GM19025 (cell line): ENCODE measurements at regions not wholly inside any gene's neighbourhood (a gene's known extent, or its start where the extent isn't known, plus 50 kb on each side); places are given as distances from the start of the nearest gene placed in this dataset.

Source experiments
- ATAC-seq: cut with Tn5 transposase; IDR thresholded peaks from one replicate; pipeline ENCODE4 v1.9.1; 2021; ENCODE audit warnings: mild to moderate bottlenecking, low read depth, moderate library complexity; ENCODE audit not compliant: unreplicated experiment

DNA sequence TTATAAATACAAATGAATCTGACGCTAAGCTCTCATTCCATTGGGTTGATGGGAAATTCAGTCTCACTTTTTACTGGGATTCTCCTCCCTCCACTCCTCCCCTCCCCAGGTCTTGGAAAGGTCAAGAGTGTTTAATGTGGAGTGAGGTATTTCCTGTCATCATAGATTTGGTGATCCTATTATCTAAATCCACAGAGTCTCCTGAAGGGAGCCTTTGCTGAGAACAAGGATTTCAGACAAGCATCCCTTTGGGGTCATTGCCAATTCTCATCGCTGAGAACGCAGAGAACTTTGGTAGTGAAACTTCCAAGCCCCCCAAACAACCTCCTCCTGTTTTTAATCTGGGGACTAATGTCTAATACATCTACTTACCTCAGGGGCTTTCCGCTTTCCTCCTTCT, 297.9 kb downstream of the OTOL1 start:
- ATAC-seq: no peak

DNA sequence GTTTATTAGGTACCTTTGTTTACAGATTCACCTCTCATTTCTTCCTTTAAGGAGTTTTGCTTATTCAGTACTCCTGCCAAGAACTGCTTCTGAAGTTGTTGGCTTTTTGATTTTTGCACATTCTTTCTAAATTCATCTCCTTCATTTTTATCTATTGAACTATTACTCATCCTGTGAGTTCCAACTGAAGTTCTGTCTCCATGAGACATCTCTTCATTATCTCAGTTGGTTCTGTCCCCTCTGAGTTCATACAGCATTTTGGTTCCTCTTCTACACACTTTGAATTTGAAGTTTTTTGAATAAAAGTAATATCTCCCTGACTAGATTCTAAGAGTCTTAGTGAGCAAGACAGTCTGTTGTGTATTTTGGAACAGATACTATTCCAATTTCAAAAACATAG, 299.7 kb downstream of the OTOL1 start:
- ATAC-seq: no peak

DNA sequence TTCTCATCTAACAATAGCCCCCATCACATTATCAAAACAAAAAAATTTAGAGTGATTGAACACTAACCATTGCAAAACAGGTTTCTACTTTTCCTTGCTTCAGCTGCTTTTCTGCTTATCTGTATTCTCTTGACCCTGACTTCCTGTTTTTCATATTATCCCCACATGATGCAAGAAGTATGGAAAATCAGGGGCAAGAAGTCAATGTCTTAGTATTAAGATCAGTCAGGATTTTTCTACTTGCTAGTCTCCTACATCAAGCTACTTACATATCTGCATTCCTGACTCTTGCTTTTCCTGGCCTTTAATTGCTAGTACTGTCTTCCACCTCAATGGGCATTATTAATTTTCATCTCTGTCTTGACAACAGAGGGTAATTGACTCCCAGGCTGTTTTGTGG, 300.2 kb downstream of the OTOL1 start:
- no peak for ATAC-seq

DNA sequence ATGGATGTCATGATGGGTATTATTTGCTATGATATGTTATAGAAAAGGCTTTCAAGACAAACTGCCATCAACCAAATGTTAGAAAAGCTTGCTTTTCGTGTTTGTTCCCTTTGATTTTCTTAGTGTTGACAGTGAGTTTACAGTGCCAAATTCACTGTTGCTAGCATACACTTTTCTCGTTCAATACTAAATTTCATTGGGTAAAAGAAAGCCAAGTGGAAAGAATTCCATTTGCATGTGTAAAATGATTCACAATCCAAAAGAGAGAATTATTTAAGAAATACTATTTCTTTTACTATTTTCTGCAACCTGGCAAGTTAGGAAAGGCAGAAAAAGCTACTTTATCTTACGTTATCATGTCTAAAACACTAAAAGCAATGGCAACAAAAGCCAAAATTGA, 301.4 kb downstream of the OTOL1 start:
- no peak for ATAC-seq

DNA sequence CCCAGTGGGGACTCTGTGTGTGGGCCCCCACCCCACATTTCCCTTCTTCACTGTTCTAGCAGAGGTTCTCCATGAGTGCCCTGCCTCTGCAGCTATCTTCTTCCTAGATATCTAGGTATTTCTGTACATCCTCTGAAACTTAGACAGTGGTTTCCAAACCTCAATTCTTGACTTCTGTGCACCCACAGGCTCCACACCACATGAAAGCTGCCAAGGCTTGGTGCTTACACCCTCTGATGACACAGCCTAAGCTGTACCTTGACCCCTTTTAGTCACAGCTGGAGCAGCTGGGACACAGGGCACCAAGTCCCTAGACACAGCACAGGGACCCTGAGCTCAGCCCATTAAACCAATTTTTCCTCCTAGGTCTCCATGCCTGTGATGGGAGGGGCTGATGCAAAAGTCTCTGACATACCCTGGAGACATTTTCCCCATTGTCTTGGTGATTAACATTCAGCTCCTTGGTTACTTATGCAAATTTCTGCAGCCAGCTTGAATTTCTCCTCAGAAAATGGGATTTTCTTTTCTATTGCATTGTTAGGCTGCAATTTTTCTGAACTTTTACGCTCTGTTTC, 304.5 kb downstream of the OTOL1 start:
- no peak for ATAC-seq

DNA sequence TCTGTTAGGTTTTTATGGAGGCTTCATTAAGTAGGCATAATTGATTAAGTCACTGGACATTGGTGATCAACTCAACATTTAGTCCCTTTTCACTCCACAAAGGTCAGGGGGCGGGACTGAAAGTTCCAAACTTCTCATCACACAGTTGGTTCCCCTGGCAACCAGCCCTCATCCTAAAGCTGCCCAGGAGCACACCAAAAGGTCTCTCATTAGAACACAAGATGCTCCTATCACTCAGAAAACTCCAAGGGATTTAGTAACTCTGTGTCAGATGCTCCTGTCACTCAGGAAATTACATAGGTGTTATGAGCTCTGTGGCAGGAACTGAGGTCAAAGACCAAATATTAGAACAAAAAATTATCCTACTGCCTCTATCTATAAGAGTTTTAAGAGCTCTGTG, 321.5 kb downstream of the OTOL1 start:
- no peak for ATAC-seq

DNA sequence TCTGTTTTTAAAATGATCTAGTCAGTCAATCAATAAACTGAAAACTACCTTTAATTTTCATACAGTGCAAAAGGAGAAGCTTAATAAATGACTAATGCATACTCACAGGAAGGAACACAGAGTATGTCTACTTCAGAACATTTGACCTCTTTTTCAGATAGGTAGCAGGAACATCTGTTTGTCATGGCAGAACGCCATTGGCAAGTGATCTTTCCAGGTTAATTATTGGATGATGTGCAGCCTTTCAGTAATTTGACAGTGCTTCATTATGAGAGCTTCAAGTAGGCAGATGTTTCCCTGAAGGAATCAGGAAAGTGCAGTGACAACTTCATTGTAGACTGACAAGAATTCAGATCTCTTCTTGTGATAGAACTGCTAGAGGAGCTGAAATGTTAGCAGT, 325.0 kb downstream of the OTOL1 start:
- no peak for ATAC-seq

DNA sequence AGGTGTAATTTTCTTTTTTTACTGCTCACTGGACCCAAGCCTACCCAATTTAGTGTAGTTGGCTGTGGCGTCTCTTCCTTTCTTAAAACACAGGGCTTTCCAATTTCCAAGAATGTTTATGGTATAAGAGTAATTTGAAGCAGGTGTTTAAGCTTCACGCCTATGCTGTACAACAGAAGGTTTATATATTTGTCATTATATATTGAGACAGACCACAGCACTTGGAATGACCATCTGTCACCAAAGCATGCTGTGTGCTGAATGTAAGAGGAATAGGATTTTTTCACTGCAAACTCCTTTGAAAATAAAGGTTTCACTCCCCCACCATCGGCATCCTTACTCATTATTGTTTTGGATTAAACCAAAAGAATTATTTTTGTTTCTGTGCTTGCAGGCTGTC, 325.7 kb downstream of the OTOL1 start:
- no peak for ATAC-seq

DNA sequence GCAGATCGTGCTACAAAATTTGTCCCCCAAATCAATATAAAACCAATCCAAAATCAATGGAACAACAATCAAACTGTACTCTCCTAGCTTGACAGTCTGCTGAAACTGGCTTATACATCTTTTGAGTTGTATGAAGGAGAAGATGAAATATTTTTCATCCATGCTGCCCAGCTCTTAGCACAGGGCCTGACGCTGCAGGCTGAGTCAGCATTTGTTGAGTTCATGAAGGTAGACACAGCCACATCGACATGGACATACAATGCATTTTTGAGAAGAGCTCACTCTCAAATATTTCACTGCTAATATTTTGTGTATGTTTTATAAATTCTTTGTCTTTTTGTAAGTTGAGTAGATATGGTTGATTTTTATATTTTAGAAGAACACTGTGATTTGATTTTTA, 327.3 kb downstream of the OTOL1 start:
- no peak for ATAC-seq

DNA sequence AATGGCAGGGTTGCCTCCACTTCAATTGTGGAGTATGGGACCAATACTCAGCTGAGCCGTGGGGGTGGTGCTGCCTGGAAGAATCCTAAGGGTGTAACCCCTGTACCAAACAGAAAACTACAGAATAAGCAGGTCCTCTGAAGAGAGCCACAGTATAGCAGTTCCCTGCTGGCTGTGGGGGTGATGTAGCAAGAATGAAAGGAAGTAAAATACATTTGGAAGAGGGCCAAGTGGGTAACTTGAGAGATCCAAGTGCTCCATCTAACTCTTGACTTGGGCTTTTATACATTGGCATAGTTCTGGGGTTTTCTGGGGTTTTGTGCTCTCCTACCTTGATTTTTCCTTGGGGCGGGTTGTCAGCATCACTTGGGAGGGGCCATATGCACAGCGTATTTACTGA, 341.4 kb downstream of the OTOL1 start:
- ATAC-seq: no peak

DNA sequence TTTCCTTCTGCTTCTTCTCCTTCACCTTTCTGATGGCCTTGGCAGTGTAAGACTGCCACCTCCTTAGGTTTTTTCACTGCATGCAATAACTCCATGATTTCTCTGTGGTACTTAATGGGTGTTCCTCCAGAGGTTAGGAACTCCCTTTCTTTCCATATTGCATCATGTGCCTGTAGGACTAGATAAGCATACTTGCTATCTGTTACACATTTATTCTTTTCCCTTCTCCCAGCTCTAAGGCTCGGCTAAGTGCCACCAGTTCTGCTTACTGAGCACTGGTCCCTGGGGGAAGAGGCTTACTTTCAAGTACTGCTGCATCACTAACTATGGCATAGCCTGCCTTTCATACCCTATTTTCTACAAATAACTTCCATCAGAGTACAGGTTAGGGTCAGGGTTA, 351.8 kb downstream of the OTOL1 start:
- ATAC-seq: no peak

DNA sequence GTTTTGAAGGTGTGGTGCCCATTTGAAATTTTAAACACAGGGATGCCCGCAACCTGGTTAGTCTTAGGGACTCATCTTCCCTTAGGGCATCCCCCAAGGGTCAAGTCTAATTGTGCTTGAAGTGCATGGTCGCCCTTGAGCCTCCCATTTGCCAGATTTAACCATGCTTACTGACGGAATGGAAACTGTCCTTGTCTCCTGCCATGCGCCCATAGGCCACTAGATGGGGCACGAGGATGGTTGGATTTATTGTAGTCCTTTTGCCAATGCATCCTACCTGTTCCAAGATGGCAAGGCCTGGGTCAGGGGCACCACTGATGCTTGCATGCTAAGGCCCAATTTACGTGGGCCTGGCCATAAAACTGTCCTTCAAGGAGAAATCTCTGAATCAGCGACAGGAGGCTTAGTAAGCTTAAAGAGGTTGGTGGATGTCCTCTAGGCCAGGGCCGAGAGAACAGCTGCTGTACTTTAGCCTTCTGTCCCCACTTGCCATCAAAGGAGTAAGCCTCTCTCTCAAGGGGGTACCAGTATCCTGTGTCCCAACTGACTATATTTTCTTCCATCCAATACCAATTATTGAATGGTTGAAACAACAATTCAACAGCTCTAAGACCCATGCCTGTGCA, 355.4 kb downstream of the OTOL1 start:
- ATAC-seq: peak; percentile 77

DNA sequence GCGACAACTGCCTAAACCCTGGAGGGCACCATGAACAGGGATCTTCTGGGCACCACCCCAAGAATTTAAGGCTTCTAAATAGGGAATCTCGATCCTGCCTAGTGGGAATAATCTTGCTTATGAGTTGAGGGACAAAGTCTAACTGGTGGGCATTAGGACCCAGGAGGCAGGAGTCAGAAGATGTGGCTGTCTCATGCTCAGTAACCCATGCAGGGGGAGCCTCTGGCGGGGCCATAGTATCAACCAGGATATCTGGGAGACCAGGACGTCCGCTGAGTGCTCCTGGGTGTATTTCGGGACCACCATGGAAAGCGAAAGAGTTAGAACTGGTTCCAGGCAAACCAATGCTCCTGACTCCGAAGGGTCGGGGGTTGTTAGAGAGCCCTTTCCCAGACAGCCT, 356.1 kb downstream of the OTOL1 start:
- ATAC-seq: no peak

DNA sequence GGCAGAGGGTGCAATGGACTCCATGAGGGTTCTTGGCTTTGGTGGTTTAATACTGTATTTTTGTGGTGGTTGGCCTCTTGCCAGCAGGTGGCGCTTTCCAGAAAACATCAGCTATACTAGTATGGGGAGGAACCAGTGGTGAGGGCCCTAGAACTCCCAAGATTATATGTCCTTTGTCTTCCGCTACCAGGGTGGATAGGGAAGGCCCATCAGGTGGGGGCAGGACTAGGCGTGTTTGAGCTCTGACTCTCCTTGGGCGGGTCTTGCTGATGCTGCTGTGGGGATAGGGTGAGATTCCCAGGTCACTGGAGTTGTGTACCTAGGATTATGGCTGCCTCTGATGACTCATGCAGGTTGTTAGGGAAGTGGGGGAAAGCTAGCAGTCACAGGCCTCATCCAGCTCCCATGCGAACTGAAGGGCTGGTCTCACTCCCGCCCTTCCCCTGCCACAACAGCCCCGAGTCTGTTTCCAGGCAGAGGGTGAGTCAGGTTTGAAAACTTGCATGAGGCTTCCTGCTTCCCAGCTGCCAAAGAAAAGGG, 357.7 kb downstream of the OTOL1 start:
- no peak for ATAC-seq

DNA sequence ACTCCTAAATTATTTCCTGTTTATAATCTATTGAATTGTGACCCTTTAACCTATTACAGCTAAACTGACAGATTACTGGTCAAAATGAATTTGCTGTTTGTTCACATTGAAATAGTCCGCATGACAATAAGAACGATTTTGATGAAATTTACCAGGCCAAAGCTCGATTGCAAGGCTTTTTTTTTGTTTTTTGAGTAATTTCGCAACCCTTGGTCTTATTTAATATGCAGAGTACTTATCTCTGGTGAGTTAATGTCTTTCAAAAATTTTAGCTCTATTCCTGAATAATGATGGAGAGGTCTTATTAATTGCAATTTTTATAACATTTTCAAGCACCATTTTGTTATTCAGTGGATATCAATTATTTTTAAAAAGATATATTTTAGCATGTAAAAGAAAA, 362.4 kb downstream of the OTOL1 start:
- ATAC-seq: no peak

DNA sequence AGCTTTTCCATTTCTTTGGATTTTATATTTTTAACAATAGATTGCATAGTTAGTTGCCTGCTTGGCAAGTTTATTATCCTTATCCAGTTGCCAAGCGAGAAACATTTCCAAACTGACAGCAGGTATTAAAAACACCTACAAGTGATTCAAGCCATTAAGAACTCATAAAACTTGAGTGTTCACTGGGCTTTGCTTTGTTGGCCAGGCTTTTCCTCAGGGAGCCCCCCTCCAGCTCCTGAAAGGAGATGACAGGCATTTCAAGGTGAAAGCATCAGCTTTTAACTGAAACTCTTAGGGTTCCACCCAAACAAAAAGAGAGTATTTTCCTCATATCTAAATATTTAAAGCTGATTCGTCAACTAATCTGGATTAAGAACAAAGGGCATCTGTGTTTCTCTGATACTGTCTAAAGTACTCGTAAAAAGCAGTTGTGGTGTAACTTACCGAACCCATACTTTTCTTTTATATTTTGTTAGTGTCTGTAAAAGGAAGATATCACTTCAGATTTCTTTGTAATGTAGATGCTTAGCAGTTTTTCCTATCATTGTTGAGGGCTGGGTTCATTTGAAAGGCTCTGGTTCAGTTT, 363.4 kb downstream of the OTOL1 start:
- ATAC-seq: no peak

DNA sequence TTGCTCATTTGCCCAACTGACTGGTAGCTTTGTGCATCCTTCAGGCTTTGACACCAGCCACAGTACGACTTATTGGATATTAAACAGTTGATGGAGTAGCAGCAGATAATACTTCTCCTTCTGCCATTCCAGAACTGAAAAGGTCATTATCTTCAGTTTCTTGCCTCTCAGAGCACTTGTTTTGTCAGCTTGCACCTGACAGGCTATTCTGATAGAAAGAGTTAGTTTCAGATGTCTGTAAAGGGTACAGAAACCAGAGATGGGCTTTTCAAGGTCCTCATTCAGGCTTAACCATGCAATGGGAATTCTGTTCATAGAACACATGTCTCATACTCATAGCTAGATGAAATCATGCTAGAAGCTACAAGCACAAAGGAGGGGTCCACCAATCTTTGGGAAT, 367.2 kb downstream of the OTOL1 start:
- no peak for ATAC-seq

DNA sequence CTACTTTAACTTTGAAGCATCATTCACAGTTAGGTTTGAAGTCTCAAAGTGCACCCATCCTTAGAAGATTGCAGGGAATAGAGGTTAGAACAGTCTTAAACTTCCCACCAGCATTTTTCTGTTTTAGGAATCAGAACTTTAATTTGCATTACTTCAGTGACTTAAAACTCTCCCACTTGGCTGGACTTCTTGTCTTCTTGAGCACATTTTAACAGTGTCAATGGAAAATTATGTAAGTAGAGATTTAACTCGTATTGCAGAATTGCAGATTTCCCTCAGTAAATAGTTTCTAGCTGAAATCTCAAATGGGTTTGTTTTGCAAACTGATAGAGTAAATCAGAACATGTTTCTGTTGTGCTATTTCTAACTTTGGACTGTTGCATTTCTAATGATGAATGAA, 369.6 kb downstream of the OTOL1 start:
- ATAC-seq: no peak

DNA sequence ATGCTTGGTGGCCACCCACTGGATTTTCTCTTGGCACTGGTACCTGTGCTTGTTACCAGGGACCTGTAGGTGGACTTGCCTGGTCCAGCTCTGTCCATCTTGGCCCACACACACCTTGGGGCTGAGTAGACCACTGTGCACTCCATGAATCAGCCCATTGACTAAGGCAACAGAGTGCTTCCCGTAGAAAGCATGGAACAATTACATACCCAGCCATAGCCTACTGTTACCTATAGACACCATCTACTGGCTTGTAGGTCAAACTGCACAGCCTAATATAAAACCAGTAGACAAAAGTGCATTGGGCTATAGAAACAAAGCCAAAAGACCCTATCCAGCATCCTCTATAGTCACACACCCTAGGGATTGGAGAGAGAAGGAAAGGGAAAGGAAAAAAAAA, 378.9 kb downstream of the OTOL1 start:
- ATAC-seq: no peak

DNA sequence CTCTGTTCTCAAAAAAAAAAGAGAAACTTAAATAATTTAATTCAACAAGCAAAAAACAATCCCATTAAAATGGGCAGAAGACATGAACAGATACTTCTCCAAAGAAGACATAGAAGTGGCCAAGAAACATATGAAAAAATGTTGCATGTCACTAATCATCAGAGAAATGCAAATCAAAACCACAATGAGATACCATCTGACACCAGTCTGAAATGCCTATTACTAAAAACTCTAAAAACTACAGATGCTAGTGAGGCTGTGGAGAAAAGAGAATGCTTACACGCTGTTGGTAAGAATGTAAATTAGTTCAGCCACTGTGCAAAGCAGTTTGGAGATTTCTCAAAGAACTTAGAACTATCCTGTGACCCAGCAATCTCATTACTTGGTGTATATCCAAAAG, 382.9 kb downstream of the OTOL1 start:
- no peak for ATAC-seq

DNA sequence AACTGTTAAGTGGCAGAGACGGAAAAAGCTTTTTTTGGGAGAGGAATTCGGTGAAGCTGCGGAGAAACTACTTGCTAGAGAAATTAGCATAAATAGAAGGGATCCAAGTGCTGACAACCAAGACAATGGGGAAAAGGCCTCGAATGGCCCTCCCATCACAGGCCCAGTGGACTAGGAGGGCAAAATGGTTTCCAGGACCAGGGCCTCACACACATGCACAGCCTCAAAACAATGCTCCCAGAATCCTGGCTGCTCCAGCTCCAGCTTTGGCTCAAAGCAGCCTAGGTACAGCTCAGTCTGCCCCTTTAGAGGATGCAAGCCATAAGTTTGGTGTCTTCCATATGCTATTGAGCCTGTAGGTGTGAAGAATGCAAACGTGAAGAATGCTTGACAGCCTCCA, 388.2 kb downstream of the OTOL1 start:
- no peak for ATAC-seq

DNA sequence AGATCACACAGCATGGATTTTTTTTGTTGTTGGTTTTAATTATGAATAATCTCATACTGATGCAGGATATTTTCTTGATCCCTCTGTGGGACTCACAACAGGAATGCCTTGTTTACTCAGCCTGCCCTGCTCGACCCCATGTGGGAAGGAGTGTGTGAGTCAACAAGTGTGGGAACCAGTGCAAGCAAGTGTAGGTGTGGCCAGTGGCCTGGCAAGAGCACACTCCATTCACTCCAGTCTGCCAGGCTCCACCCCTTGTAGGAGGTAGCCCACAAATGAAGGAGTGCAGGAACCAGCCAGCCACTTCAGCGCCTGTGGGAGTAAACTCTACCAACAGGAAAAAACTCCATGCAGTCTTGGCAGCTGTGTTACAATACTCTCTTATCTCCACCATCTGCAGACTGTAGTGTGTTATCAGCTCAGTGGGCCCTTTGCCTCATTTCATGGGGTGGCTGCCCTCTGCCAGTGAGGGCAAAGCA, 393.6 kb downstream of the OTOL1 start:
- ATAC-seq: no peak
